Testis (tissue), 2 donors: ENCODE measurements at regions not wholly inside any gene's neighbourhood (a gene's known extent, or its start where the extent isn't known, plus 50 kb on each side); places are given as distances from the start of the nearest gene placed in this dataset.

Experiments used
- POLR2A ChIP-seq: fragments of 450-650 bp; IDR thresholded peaks from one replicate; pipeline ENCODE4 v1.6.1; 2017; ENCODE audit warnings: antibody characterized with exemption, mild to moderate bottlenecking, moderate library complexity
- TF ChIP-seq, protein P1 (sequence below), 3 experiments: fragments of 450-650 bp in 2 of 3; fragments of 200-600 bp in 1 of 3; sonication (generic) in 1 of 3; IDR thresholded peaks; one replicate each; pipeline ENCODE4 v1.5.1; 2016 to 2019; ENCODE audit warnings: antibody characterized with exemption in 3 of 3, mild to moderate bottlenecking in 2 of 3, moderate library complexity in 1 of 3

GRCh38 chr3:124669470-124669869 is 60.8 kb upstream of the UMPS start:
- TF ChIP-seq, protein P1, sequence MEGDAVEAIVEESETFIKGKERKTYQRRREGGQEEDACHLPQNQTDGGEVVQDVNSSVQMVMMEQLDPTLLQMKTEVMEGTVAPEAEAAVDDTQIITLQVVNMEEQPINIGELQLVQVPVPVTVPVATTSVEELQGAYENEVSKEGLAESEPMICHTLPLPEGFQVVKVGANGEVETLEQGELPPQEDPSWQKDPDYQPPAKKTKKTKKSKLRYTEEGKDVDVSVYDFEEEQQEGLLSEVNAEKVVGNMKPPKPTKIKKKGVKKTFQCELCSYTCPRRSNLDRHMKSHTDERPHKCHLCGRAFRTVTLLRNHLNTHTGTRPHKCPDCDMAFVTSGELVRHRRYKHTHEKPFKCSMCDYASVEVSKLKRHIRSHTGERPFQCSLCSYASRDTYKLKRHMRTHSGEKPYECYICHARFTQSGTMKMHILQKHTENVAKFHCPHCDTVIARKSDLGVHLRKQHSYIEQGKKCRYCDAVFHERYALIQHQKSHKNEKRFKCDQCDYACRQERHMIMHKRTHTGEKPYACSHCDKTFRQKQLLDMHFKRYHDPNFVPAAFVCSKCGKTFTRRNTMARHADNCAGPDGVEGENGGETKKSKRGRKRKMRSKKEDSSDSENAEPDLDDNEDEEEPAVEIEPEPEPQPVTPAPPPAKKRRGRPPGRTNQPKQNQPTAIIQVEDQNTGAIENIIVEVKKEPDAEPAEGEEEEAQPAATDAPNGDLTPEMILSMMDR (IDR thresholded peaks at IDR 0.05), result no peak
- TF ChIP-seq POLR2A, result no peak
